ENCODE measurements at regions not wholly inside any gene's neighbourhood (a gene's known extent, or its start where the extent isn't known, plus 50 kb on each side); places are given as distances from the start of the nearest gene placed in this dataset.

DNA sequence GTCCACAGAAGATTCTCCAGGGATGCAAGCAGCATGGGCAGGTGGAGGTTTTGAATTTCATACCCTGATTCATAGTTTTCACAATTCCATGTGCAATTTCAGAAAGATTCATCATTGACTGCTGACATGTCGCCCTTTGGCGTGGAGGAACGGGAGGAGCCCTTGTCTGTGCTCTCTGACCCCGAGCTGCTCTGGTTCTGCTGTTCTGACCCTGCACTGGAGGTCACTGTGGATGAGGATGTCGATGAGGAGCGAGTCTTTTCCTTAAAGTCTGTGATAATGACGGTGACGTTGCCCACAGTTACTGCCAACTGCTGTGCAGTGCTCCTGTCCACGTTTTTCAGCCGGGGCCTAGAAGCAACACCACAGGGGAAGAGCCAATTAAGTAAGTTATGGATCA, 470.0 kb downstream of the SHQ1 start:
- peaks cover 11 to 21% (median 17%) of the 10 kb centered on the region in 3 donors for H3K36me3 ChIP-seq
- H3K27me3 ChIP-seq = no peaks in the 10 kb centered on the region
- TF ChIP-seq, protein P1, sequence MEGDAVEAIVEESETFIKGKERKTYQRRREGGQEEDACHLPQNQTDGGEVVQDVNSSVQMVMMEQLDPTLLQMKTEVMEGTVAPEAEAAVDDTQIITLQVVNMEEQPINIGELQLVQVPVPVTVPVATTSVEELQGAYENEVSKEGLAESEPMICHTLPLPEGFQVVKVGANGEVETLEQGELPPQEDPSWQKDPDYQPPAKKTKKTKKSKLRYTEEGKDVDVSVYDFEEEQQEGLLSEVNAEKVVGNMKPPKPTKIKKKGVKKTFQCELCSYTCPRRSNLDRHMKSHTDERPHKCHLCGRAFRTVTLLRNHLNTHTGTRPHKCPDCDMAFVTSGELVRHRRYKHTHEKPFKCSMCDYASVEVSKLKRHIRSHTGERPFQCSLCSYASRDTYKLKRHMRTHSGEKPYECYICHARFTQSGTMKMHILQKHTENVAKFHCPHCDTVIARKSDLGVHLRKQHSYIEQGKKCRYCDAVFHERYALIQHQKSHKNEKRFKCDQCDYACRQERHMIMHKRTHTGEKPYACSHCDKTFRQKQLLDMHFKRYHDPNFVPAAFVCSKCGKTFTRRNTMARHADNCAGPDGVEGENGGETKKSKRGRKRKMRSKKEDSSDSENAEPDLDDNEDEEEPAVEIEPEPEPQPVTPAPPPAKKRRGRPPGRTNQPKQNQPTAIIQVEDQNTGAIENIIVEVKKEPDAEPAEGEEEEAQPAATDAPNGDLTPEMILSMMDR (IDR thresholded peaks at IDR 0.05) = no peak
- no peaks in the 10 kb centered on the region for H3K9me3 ChIP-seq
- H3K4me3 ChIP-seq = no peak overlapping the region
- H3K4me1 ChIP-seq = peaks cover 0 to 15% (median 6%) of the 10 kb centered on the region in 4 donors
- intact Hi-C loops (cut with DNase I; ENCODE audit: low total_unique reads) = no loop called here
- no peak overlapping the region for H3K27ac ChIP-seq
- DNase-seq = no peak

DNA sequence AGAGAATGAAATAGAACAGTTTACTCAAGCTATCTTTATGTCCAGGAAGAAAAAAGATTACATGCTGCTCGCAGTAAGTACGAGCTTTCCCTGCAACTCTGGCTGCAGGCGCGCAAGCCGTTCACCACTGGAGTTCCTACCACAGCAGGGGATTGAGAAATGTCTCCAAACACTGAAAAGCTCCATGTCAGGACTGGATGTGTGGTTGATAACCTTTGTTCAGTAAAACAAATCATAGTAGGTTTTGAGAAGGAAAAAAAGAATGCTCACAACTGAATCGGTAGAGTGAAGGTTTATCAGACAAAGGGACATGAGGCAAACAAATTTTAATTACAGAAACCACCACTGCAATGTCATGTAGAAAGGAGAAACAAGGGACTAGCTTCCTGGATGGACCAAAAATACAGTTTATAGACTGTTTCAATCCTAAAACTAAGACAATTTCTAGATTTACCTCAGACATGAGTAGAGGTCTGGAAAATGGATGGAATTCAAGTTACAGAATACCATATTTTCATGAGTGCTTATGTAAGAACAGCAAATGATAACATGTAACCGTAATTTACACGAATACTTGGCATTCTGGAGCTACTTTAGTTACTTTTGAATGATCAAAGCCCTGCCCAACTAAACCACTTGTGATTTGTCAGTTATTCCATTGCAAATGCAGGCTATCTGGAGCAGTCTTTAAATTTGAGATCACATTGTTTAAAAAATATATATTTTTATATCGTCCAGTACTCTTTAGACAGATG, 471.1 kb downstream of the SHQ1 start:
- Histone ChIP-seq H3K9me3 (no peaks in the 10 kb centered on the region), H3K27me3 (no peaks in the 10 kb centered on the region), H3K27ac (no peak overlapping the region), H3K36me3 (peaks cover 11 to 21% (median 17%) of the 10 kb centered on the region in 3 donors), H3K4me1 (peaks cover 0 to 13% (median 6%) of the 10 kb centered on the region in 4 donors), H3K4me3 (no peak overlapping the region)
- DNase-seq = no peak
- TF ChIP-seq, protein P1 (IDR thresholded peaks at IDR 0.05) = no peak
- intact Hi-C loops (cut with DNase I; ENCODE audit: low total_unique reads) = no loop called here

DNA sequence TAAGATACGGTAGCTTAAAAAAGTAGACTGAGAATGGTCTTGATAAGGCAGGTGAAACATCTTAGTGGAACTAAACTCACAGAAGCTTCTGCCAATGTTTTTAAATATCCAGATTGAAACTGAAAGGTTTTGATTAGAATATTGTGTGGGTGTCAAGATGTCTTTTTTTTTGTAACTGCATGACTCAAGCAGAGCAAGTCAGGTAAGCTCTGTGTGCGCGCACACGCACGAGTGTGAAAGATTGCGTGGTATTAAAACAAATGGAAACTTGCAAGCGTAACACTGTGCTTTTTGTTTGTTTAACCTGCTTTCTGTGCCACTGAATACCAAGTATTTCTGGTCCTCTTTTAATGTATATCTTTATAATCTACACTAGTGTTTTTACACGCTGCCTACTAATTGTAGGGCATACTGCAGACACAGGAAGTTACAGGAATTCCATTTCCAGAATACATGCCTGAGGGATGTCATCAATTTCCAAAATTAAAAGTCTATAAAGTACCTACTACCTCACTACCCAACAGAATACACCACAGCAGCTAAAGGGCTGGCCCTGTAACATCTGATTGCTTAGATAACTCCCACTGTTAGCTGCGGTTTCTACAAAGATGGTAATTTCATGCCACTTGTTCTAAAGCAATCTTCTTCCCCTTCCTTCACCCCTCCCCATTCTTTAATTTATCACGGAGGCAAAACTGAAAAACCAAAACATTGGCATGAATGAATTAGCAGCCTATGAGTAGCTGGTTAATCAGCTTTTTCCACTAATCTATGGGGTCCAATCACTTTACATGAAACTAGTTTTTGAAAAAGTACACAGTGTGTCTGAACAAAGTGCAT, 472.8 kb downstream of the SHQ1 start:
- Histone ChIP-seq H3K27ac (no peak overlapping the region), H3K27me3 (no peaks in the 10 kb centered on the region), H3K4me3 (no peak overlapping the region), H3K9me3 (no peaks in the 10 kb centered on the region), H3K36me3 (peaks cover 11 to 21% (median 17%) of the 10 kb centered on the region in 3 donors), H3K4me1 (peaks cover 0 to 10% (median 5%) of the 10 kb centered on the region in 4 donors)
- DNase-seq = no peak
- TF ChIP-seq, protein P1 (IDR thresholded peaks at IDR 0.05) = no peak
- intact Hi-C loops (cut with DNase I; ENCODE audit: low total_unique reads) = no loop called here

DNA sequence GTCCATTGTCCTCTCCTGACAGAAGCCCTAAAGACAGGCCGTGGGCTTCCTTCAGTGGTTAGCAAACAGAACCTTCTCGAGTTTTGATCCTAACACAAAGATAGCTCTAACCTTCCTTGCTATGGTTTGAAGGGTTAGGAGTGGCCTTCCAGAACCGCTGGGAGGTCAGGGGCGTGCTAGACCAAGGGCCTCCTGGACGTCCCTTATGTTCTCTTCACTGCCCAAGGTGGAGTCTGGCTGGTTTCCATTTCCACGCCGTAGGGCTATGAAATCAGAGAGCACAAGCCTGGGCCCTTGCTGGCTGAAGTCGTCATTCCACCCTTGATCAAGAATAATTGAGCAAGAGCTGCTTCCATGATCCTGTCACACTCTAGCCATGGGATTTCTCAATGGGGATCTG, 475.1 kb downstream of the SHQ1 start:
- peaks cover 7 to 12% (median 8%) of the 10 kb centered on the region in 3 donors for H3K36me3 ChIP-seq
- intact Hi-C loops (cut with DNase I; ENCODE audit: low total_unique reads) = no loop called here
- H3K4me3 ChIP-seq = no peak overlapping the region
- H3K4me1 ChIP-seq = peaks cover 0 to 2% (median 0%) of the 10 kb centered on the region in 4 donors
- TF ChIP-seq, protein P1 (IDR thresholded peaks at IDR 0.05) = no peak
- no peak for DNase-seq
- H3K27me3 ChIP-seq = no peaks in the 10 kb centered on the region
- no peaks in the 10 kb centered on the region for H3K9me3 ChIP-seq
- H3K27ac ChIP-seq = no peak overlapping the region

DNA sequence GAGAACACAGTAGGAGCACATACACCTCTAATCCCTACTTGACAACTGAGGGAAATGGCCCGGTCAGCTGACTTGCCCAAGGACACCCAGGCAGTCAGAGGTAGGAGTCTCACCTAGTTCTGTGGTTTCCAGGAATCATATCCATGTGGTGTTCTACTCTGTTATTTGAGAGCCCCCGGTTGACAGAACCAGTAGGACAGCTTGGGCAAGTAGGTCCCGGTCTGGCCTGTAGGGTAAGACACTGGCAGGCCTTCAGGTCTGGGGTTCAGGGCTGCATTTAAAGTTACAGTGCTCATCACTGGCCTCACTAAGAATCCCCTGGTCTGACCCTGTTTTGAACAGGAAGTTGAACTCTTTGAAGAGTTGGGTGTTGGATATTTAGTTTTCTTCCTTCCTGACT, 476.1 kb downstream of the SHQ1 start:
- peaks cover 0 to 4% (median 0%) of the 10 kb centered on the region in 3 donors for H3K36me3 ChIP-seq
- H3K9me3 ChIP-seq = no peaks in the 10 kb centered on the region
- H3K4me1 ChIP-seq = peaks cover 0 to 2% (median 0%) of the 10 kb centered on the region in 4 donors
- intact Hi-C loops (cut with DNase I; ENCODE audit: low total_unique reads) = no loop called here
- H3K27me3 ChIP-seq = no peaks in the 10 kb centered on the region
- no peak overlapping the region for H3K4me3 ChIP-seq
- TF ChIP-seq, protein P1 (IDR thresholded peaks at IDR 0.05) = no peak
- no peak overlapping the region for H3K27ac ChIP-seq
- DNase-seq = no peak

Measured in tibial artery (tissue), 4 donors.